Activated naive CD8-positive, alpha-beta T cell treated with anti-CD3 and anti-CD28 coated beads, Interleukin-2, amount 50 U/mL, for 24 hours (primary cell): ENCODE measurements at regions not wholly inside any gene's neighbourhood (a gene's known extent, or its start where the extent isn't known, plus 50 kb on each side); places are given as distances from the start of the nearest gene placed in this dataset.
A peak's percentile ranks its signal among the peaks of the same experiment; 100 is the strongest.
"Not testable (repeated sequence)": the region's sequence is repeated elsewhere in the genome, so short reads cannot be mapped to it uniquely, and the experiment has no call there.

ENCODE experiments used
- ATAC-seq: fragments of 150-1000 bp; cut with Tn5 transposase; one replicate; pipeline ENCODE4 v1.10.0; 2021
- DNase-seq: peaks from one replicate; pipeline ENCODE4 v3.0.0; 2021
- H3K27ac Mint-ChIP-seq: one replicate; pipeline ENCODE4 v1.8.0; 2021; ENCODE audit warnings: mild to moderate bottlenecking, mixed read lengths
- H3K27me3 Mint-ChIP-seq: one replicate; pipeline ENCODE4 v1.8.0; 2021; ENCODE audit warnings: mixed read lengths
- H3K36me3 Mint-ChIP-seq: one replicate; pipeline ENCODE4 v1.8.0; 2021; ENCODE audit warnings: low read depth, mixed read lengths
- H3K4me1 Mint-ChIP-seq: one replicate; pipeline ENCODE4 v1.8.0; 2021; ENCODE audit warnings: mixed read lengths
- H3K4me3 Mint-ChIP-seq: one replicate; pipeline ENCODE4 v1.8.0; 2021; ENCODE audit warnings: mild to moderate bottlenecking, moderate library complexity, mixed read lengths
- H3K9me3 Mint-ChIP-seq: one replicate; pipeline ENCODE4 v1.8.0; 2021; ENCODE audit warnings: mixed read lengths

- Mint-ChIP-seq H3K27me3 (peaks cover 4% of the 10 kb centered on the region), H3K4me3 (no peak overlapping the region), H3K9me3 (peaks cover 4% of the 10 kb centered on the region), H3K27ac (no peak overlapping the region), H3K36me3 (no peaks in the 10 kb centered on the region), H3K4me1 (peaks cover 11% of the 10 kb centered on the region)
- DNase-seq = no peak
- peak; percentile 95 for ATAC-seq
These were observed 1323.0 kb upstream of the GJE1 start for GRCh38 chr6:140809694-140810101.

GRCh38 chr6:140806431-140806830, 1326.3 kb upstream of the GJE1 start:
- H3K36me3 Mint-ChIP-seq = no peaks in the 10 kb centered on the region
- H3K27me3 Mint-ChIP-seq = peaks cover 7% of the 10 kb centered on the region
- H3K4me3 Mint-ChIP-seq = no peak overlapping the region
- H3K27ac Mint-ChIP-seq = no peak overlapping the region
- H3K4me1 Mint-ChIP-seq = peaks cover 11% of the 10 kb centered on the region
- ATAC-seq (no peak), DNase-seq (no peak)
- no peaks in the 10 kb centered on the region for H3K9me3 Mint-ChIP-seq

GRCh38 chr6:140794544-140794943, 1338.2 kb upstream of the GJE1 start:
- DNase-seq (no peak), ATAC-seq (no peak)
- Mint-ChIP-seq H3K4me3 (no peak overlapping the region), H3K27ac (no peak overlapping the region), H3K4me1 (no peaks in the 10 kb centered on the region), H3K9me3 (peaks cover 4% of the 10 kb centered on the region), H3K36me3 (no peaks in the 10 kb centered on the region), H3K27me3 (no peaks in the 10 kb centered on the region)

- ATAC-seq = no peak
- no peaks in the 10 kb centered on the region for H3K36me3 Mint-ChIP-seq
These were observed 1342.6 kb upstream of the GJE1 start for GRCh38 chr6:140790109-140790508.

DNA sequence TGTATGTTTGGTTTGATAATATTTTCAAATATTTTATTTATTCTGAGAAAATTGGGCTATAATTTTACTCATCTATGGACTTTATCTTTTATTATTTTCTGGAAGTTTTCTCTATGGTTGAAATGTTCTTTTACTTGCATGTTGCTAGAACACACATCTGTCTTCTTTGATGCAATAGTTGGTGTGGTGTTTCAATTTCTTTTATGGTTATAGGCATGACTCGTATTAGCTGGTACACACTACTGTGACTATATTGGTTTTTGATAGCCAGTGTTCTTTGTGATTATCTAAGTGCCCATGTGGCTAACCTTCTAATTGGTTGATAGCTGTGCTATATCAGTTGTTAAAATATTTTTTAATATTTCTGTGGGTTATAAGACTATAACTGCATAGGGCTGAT, 1343.3 kb upstream of the GJE1 start:
- Mint-ChIP-seq H3K4me1 (no peaks in the 10 kb centered on the region), H3K9me3 (no peaks in the 10 kb centered on the region), H3K27ac (no peak overlapping the region), H3K36me3 (no peaks in the 10 kb centered on the region), H3K27me3 (no peaks in the 10 kb centered on the region), H3K4me3 (no peak overlapping the region)
- no peak for DNase-seq
- no peak for ATAC-seq

More at GRCh38 chr6:140790109-140790508, 1342.6 kb upstream of the GJE1 start:
- no peak overlapping the region for H3K27ac Mint-ChIP-seq
- H3K27me3 Mint-ChIP-seq = no peaks in the 10 kb centered on the region
- no peak for DNase-seq
- no peak overlapping the region for H3K4me3 Mint-ChIP-seq
- no peaks in the 10 kb centered on the region for H3K4me1 Mint-ChIP-seq
- no peaks in the 10 kb centered on the region for H3K9me3 Mint-ChIP-seq

GRCh38 chr6:140785926-140786325, 1346.8 kb upstream of the GJE1 start:
- Mint-ChIP-seq H3K9me3 (no peaks in the 10 kb centered on the region), H3K27me3 (no peaks in the 10 kb centered on the region), H3K36me3 (no peaks in the 10 kb centered on the region), H3K4me1 (no peaks in the 10 kb centered on the region), H3K4me3 (no peak overlapping the region), H3K27ac (no peak overlapping the region)
- ATAC-seq (no peak), DNase-seq (no peak)

- ATAC-seq = no peak
- Mint-ChIP-seq H3K27ac (no peak overlapping the region), H3K4me3 (no peak overlapping the region), H3K4me1 (no peaks in the 10 kb centered on the region), H3K36me3 (no peaks in the 10 kb centered on the region), H3K27me3 (no peaks in the 10 kb centered on the region), H3K9me3 (no peaks in the 10 kb centered on the region)
- no peak for DNase-seq
These were observed 1348.2 kb upstream of the GJE1 start for GRCh38 chr6:140784573-140784972.

DNA sequence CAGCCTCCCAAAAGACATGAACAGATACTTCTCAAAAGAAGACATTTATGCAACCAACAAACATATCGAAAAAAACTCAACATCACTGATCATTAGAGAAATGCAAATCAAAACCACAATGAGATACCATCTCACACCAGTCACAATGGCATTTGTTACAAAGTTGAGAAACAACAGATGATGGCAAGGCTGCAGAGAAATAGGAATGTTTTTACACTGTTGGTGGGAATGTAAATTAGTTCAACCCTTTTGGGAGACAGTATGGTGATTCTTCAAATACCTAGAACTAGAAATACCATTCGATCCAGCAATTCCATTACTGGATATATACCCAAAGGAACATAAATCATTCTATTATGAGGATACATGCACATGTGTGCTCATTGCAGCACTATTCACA, 1349.2 kb upstream of the GJE1 start:
- not testable (repeated sequence) for DNase-seq, ATAC-seq

DNA sequence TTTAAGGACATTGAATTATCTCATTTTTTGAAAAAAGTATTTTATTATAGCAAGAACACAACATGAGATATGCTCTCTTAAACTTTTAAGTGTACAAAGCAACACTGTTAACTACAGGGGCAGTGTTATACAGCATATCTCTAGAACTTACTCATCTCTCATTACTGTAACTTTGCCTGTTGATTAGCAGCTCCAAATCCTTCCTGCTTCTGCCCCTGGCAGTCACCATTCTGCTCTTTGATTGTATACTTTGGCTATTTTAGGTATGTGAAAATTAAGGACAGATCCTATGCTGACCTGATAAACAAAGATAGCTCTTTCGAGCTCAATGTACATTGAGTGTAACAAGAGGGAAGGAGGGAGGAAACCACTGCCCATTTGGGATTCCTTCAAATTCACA, 1349.8 kb upstream of the GJE1 start:
- no peaks in the 10 kb centered on the region for H3K27me3 Mint-ChIP-seq
- ATAC-seq (no peak), DNase-seq (no peak)
- H3K36me3 Mint-ChIP-seq = no peaks in the 10 kb centered on the region
- H3K9me3 Mint-ChIP-seq = no peaks in the 10 kb centered on the region
- H3K4me1 Mint-ChIP-seq = no peaks in the 10 kb centered on the region
- H3K27ac Mint-ChIP-seq = no peak overlapping the region
- no peak overlapping the region for H3K4me3 Mint-ChIP-seq

More for the DNA sequence above, 1349.2 kb upstream of the GJE1 start:
- not testable (repeated sequence) for H3K36me3 Mint-ChIP-seq, H3K4me3 Mint-ChIP-seq, H3K9me3 Mint-ChIP-seq, H3K27ac Mint-ChIP-seq, H3K27me3 Mint-ChIP-seq, H3K4me1 Mint-ChIP-seq

- ATAC-seq = no peak
- H3K27ac Mint-ChIP-seq = no peak overlapping the region
- H3K9me3 Mint-ChIP-seq = no peaks in the 10 kb centered on the region
- H3K4me3 Mint-ChIP-seq = no peak overlapping the region
- no peak for DNase-seq
- H3K36me3 Mint-ChIP-seq = no peaks in the 10 kb centered on the region
- H3K27me3 Mint-ChIP-seq = peaks cover 3% of the 10 kb centered on the region
- no peaks in the 10 kb centered on the region for H3K4me1 Mint-ChIP-seq
These were observed 1352.6 kb upstream of the GJE1 start for GRCh38 chr6:140779991-140780596.

DNA sequence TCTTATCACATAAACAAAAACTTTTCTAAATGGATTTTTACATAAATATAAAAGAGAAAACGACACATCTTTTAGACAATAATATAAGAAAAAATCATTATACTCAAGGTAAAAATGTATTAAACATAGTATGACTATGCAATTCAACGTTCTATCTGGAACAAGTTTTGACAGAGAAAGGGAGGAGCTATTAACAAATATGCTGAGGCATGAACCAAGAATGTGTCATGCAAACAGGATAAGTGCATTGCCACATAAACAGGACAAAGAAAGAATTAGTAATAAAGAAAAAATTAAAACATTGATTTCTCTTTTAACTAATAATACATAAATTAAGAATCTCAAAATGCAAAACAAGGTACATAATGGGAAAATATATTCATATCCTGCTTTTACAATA, 1353.4 kb upstream of the GJE1 start:
- no peaks in the 10 kb centered on the region for H3K36me3 Mint-ChIP-seq
- peaks cover 7% of the 10 kb centered on the region for H3K27me3 Mint-ChIP-seq
- DNase-seq (no peak), ATAC-seq (no peak)
- no peaks in the 10 kb centered on the region for H3K9me3 Mint-ChIP-seq
- no peak overlapping the region for H3K27ac Mint-ChIP-seq
- peaks cover 4% of the 10 kb centered on the region for H3K4me1 Mint-ChIP-seq
- H3K4me3 Mint-ChIP-seq = no peak overlapping the region

DNA sequence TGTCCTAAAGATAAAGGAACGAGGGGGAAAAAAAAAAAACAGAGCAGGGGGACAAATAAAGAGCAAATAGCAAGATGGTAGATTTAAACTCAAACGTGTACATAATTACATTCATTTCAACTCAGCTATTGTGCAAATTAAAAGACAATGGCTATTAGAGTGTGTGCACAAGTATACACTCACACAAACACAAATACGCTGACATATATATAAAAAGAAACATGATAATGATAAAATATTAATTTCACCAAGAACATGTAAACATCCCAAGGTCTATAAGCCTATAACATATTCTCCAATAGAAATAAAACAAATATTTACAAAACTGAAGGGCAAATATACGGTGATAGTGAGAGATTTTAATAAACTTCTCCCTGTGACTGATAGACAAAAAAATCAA, 1354.9 kb upstream of the GJE1 start:
- peaks cover 7% of the 10 kb centered on the region for H3K27me3 Mint-ChIP-seq
- no peak for ATAC-seq
- H3K27ac Mint-ChIP-seq = no peak overlapping the region
- peaks cover 13% of the 10 kb centered on the region for H3K4me1 Mint-ChIP-seq
- H3K9me3 Mint-ChIP-seq = no peaks in the 10 kb centered on the region
- H3K36me3 Mint-ChIP-seq = no peaks in the 10 kb centered on the region
- no peak for DNase-seq
- no peak overlapping the region for H3K4me3 Mint-ChIP-seq

DNA sequence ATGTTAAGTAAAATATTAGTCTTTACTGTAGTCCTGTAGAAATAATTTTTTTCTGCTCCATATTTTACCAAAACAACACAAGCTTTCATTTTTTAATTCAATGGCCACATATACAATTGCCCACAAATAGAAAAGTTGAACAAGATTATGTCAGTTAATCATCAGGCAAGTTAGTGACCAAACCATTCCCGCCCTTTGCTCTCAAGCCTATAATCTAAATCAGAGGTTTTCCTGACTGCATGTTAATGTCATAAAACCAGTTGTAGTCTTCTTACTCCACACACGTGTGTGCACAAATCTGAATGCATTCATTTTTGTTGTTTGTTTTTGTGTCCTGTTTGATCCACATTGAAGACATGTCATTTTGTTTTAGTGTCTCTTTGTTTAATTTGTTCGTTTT, 1357.7 kb upstream of the GJE1 start:
- Mint-ChIP-seq H3K4me3 (no peak overlapping the region), H3K36me3 (no peaks in the 10 kb centered on the region), H3K27ac (no peak overlapping the region), H3K27me3 (peaks cover 10% of the 10 kb centered on the region), H3K4me1 (peaks cover 13% of the 10 kb centered on the region), H3K9me3 (peaks cover 11% of the 10 kb centered on the region)
- ATAC-seq = no peak
- no peak for DNase-seq

DNA sequence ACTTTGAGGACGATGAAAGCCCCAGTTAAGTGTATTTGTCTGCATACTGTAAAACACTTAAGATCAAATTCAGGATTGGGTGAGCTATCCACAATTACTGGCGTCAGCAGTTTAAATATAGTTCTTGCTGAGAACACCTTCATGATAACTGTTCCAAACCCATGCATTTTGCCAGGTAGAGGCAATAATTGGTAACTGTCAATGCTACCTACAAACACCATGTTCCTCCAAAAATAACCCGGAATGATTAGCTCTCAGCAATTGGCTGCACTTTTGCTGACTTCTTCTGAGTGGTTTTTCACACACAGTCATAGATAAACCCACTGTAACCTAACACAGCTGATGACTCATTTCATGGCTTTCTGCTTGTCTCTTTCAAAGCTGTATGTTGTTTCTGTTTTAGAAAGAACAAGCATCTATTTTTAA, 1358.6 kb upstream of the GJE1 start:
- H3K27me3 Mint-ChIP-seq = peaks cover 10% of the 10 kb centered on the region
- H3K27ac Mint-ChIP-seq = no peak overlapping the region
- no peaks in the 10 kb centered on the region for H3K36me3 Mint-ChIP-seq
- DNase-seq (no peak), ATAC-seq (peak; percentile 94)
- H3K4me3 Mint-ChIP-seq = no peak overlapping the region
- H3K4me1 Mint-ChIP-seq = peaks cover 13% of the 10 kb centered on the region
- H3K9me3 Mint-ChIP-seq = peaks cover 15% of the 10 kb centered on the region

- Mint-ChIP-seq H3K4me3 (no peak overlapping the region), H3K27ac (no peak overlapping the region), H3K4me1 (peaks cover 13% of the 10 kb centered on the region), H3K9me3 (peaks cover 16% of the 10 kb centered on the region), H3K36me3 (no peaks in the 10 kb centered on the region), H3K27me3 (peaks cover 10% of the 10 kb centered on the region)
- no peak for ATAC-seq
- DNase-seq = no peak
These were observed 1359.4 kb upstream of the GJE1 start for GRCh38 chr6:140773276-140773675.

DNA sequence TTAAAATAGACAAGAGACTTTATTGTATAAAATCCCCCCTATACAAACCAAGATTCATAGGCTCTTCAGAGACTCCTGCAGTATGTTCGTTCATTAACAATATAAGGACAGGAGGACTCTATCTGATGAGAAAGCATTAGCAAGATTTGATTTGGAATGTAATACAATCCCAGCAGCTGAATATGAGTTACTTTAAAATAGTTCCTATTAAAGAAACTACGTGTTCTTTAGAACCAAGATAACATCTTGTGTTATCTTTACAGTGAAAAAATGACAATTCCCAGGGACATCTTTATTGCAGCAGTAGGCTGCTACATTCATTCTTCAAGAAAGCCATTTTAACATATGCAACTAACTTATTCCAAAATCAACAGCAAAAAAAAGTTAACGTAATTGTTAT, 1360.1 kb upstream of the GJE1 start:
- H3K4me3 Mint-ChIP-seq = no peak overlapping the region

More for the DNA sequence above, 1360.1 kb upstream of the GJE1 start:
- no peak for ATAC-seq
- Mint-ChIP-seq H3K4me1 (peaks cover 13% of the 10 kb centered on the region), H3K9me3 (peaks cover 20% of the 10 kb centered on the region), H3K27ac (no peak overlapping the region), H3K36me3 (no peaks in the 10 kb centered on the region), H3K27me3 (peaks cover 9% of the 10 kb centered on the region)
- DNase-seq = no peak
